ENCODE measurements at regions not wholly inside any gene's neighbourhood (a gene's known extent, or its start where the extent isn't known, plus 50 kb on each side); places are given as distances from the start of the nearest gene placed in this dataset.

- TF ChIP-seq POLR2A (IDR thresholded peaks at IDR 0.05) (no peak), CTCF (IDR thresholded peaks at IDR 0.05) (no peak)
- Histone ChIP-seq H3K4me1 (no peaks in the 10 kb centered on the region), H3K27ac (no peak overlapping the region), H3K36me3 (no peaks in the 10 kb centered on the region), H3K4me3 (no peak overlapping the region), H3K9me3 (no peaks in the 10 kb centered on the region), H3K27me3 (no peaks in the 10 kb centered on the region)
- no peak for DNase-seq
These were observed 141.9 kb upstream of the RBMS1 start for GRCh38 chr2:160635488-160635887.

GRCh38 chr2:160639472-160639871 is 145.9 kb upstream of the RBMS1 start:
- Histone ChIP-seq H3K4me3 (no peak overlapping the region), H3K9me3 (no peaks in the 10 kb centered on the region), H3K27ac (no peak overlapping the region), H3K27me3 (no peaks in the 10 kb centered on the region), H3K36me3 (no peaks in the 10 kb centered on the region), H3K4me1 (no peaks in the 10 kb centered on the region)
- no peak for DNase-seq
- TF ChIP-seq CTCF (IDR thresholded peaks at IDR 0.05) (no peak), POLR2A (IDR thresholded peaks at IDR 0.05) (no peak)

GRCh38 chr2:160646684-160647444 is 153.3 kb upstream of the RBMS1 start:
- no peak for DNase-seq
- no peaks in the 10 kb centered on the region for H3K9me3 ChIP-seq
- H3K27me3 ChIP-seq: no peaks in the 10 kb centered on the region
- H3K4me1 ChIP-seq: no peaks in the 10 kb centered on the region
- H3K4me3 ChIP-seq: no peak overlapping the region
- no peak for TF ChIP-seq POLR2A (IDR thresholded peaks at IDR 0.05)
- TF ChIP-seq CTCF (IDR thresholded peaks at IDR 0.05): no peak
- H3K27ac ChIP-seq: no peak overlapping the region
- no peaks in the 10 kb centered on the region for H3K36me3 ChIP-seq

GRCh38 chr2:160647967-160648685 is 154.5 kb upstream of the RBMS1 start:
- H3K4me1 ChIP-seq: no peaks in the 10 kb centered on the region
- DNase-seq: no peak
- no peaks in the 10 kb centered on the region for H3K9me3 ChIP-seq
- no peaks in the 10 kb centered on the region for H3K36me3 ChIP-seq
- TF ChIP-seq POLR2A (IDR thresholded peaks at IDR 0.05) (no peak), CTCF (IDR thresholded peaks at IDR 0.05) (no peak)
- no peak overlapping the region for H3K4me3 ChIP-seq
- H3K27ac ChIP-seq: no peak overlapping the region
- no peaks in the 10 kb centered on the region for H3K27me3 ChIP-seq

GRCh38 chr2:160649698-160650097 is 156.1 kb upstream of the RBMS1 start:
- Histone ChIP-seq H3K9me3 (no peaks in the 10 kb centered on the region), H3K36me3 (no peaks in the 10 kb centered on the region), H3K27me3 (no peaks in the 10 kb centered on the region), H3K27ac (no peak overlapping the region), H3K4me1 (no peaks in the 10 kb centered on the region), H3K4me3 (no peak overlapping the region)
- TF ChIP-seq POLR2A (IDR thresholded peaks at IDR 0.05): no peak
- no peak for TF ChIP-seq CTCF (IDR thresholded peaks at IDR 0.05)
- no peak for DNase-seq

All from Peyer's patch (tissue), 4 donors.